Tibial nerve (tissue), 4 donors: ENCODE measurements at regions not wholly inside any gene's neighbourhood (a gene's known extent, or its start where the extent isn't known, plus 50 kb on each side); places are given as distances from the start of the nearest gene placed in this dataset.

Experiments used
- DNase-seq, 2 donors: peaks; one replicate each; pipeline ENCODE4 v3.0.0-alpha.2; 2019; ENCODE audit warnings: low spot score in 2 of 2
- H3K27ac ChIP-seq, 4 donors: fragments of 200-600 bp; sonication (generic) in 3 of 4; one replicate each; pipeline ENCODE4 v1.5.1; 2017 to 2019; ENCODE audit warnings: mild to moderate bottlenecking in 1 of 4
- H3K27me3 ChIP-seq, 2 donors: fragments of 200-600 bp; sonication (generic) in 1 of 2; one replicate each; pipeline versions ENCODE4 v1.5.1 to v1.6.0; 2017 to 2019
- H3K36me3 ChIP-seq, 3 donors: fragments of 200-600 bp; sonication (generic); one replicate each; pipeline ENCODE4 v1.5.1; 2018 to 2019
- H3K4me1 ChIP-seq, 4 donors: fragments of 200-600 bp; sonication (generic) in 3 of 4; one replicate each; pipeline ENCODE4 v1.5.1; 2017 to 2019
- H3K4me3 ChIP-seq, 4 donors: fragments of 200-600 bp; sonication (generic) in 3 of 4; one replicate each; pipeline ENCODE4 v1.5.1; 2017 to 2019; ENCODE audit warnings: mild to moderate bottlenecking in 1 of 4, moderate library complexity in 1 of 4
- H3K9me3 ChIP-seq, 4 donors: fragments of 200-600 bp; sonication (generic) in 3 of 4; one replicate each; pipeline ENCODE4 v1.5.1; 2017 to 2019
- CTCF ChIP-seq, 5 experiments: fragments of 200-600 bp in 3 of 5; fragments of 450-650 bp in 2 of 5; sonication (generic) in 3 of 5; IDR thresholded peaks; one replicate each; pipeline ENCODE4 v1.5.1; 2016 to 2019; ENCODE audit warnings: antibody characterized with exemption in 5 of 5, mild to moderate bottlenecking in 3 of 5, moderate library complexity in 2 of 5
- EP300 ChIP-seq, 2 donors: sonication (generic); formaldehyde crosslinking; IDR thresholded peaks; one replicate each; pipeline ENCODE4 v1.6.1; 2017; ENCODE audit warnings: antibody characterized with exemption in 2 of 2, mild to moderate bottlenecking in 1 of 2
- POLR2A ChIP-seq, 2 donors: fragments of 450-650 bp; IDR thresholded peaks; one replicate each; pipeline ENCODE4 v1.6.1; 2017; ENCODE audit warnings: antibody characterized with exemption in 2 of 2, mild to moderate bottlenecking in 2 of 2, moderate library complexity in 2 of 2
- WGBS, 2 donors: methylation state at CpG; one replicate each; pipeline ENCODE4 v1.1.5; 2018; 5-methylcytosine and 5-hydroxymethylcytosine counted together

- H3K4me1 ChIP-seq: no peaks in the 10 kb centered on the region
- H3K36me3 ChIP-seq: no peaks in the 10 kb centered on the region
- no peak overlapping the region for H3K4me3 ChIP-seq
- H3K27ac ChIP-seq: no peak overlapping the region
- TF ChIP-seq CTCF (IDR thresholded peaks at IDR 0.05) (no peak), EP300 (IDR thresholded peaks at IDR 0.05) (no peak), POLR2A (IDR thresholded peaks at IDR 0.05) (no peak)
- no peaks in the 10 kb centered on the region for H3K27me3 ChIP-seq
- no peak for DNase-seq
- H3K9me3 ChIP-seq: no peaks in the 10 kb centered on the region
Observed at GRCh38 chr2:181314551-181314950, 142.6 kb upstream of the ITGA4 start.

- no peak overlapping the region for H3K4me3 ChIP-seq
- no peaks in the 10 kb centered on the region for H3K36me3 ChIP-seq
- H3K27me3 ChIP-seq: no peaks in the 10 kb centered on the region
- WGBS, 2 donors: 66 to 81% methylated on average over 3 of the region's 3 CpGs
- H3K4me1 ChIP-seq: no peaks in the 10 kb centered on the region
- TF ChIP-seq EP300 (IDR thresholded peaks at IDR 0.05) (no peak), POLR2A (IDR thresholded peaks at IDR 0.05) (no peak), CTCF (IDR thresholded peaks at IDR 0.05) (no peak)
- H3K27ac ChIP-seq: no peak overlapping the region
- H3K9me3 ChIP-seq: no peaks in the 10 kb centered on the region
- DNase-seq: no peak
Observed at GRCh38 chr2:181317511-181317910, 139.7 kb upstream of the ITGA4 start.

GRCh38 chr2:181318504-181319280 is 138.5 kb upstream of the ITGA4 start:
- Histone ChIP-seq H3K36me3 (no peaks in the 10 kb centered on the region), H3K4me1 (no peaks in the 10 kb centered on the region), H3K27ac (no peak overlapping the region), H3K9me3 (no peaks in the 10 kb centered on the region), H3K4me3 (no peak overlapping the region), H3K27me3 (no peaks in the 10 kb centered on the region)
- 92 to 94% methylated on average over 3 of the region's 3 CpGs for WGBS, 2 donors
- DNase-seq: no peak
- no peak for TF ChIP-seq POLR2A (IDR thresholded peaks at IDR 0.05)
- no peak for TF ChIP-seq EP300 (IDR thresholded peaks at IDR 0.05)
- no peak for TF ChIP-seq CTCF (IDR thresholded peaks at IDR 0.05)

GRCh38 chr2:181319286-181319685 is 137.9 kb upstream of the ITGA4 start:
- TF ChIP-seq EP300 (IDR thresholded peaks at IDR 0.05): no peak
- TF ChIP-seq CTCF (IDR thresholded peaks at IDR 0.05): no peak
- TF ChIP-seq POLR2A (IDR thresholded peaks at IDR 0.05): no peak
- no peaks in the 10 kb centered on the region for H3K9me3 ChIP-seq

GRCh38 chr2:181320638-181321037 is 136.5 kb upstream of the ITGA4 start:
- Histone ChIP-seq H3K27ac (no peak overlapping the region), H3K9me3 (no peaks in the 10 kb centered on the region), H3K4me1 (no peaks in the 10 kb centered on the region), H3K27me3 (no peaks in the 10 kb centered on the region), H3K4me3 (no peak overlapping the region), H3K36me3 (no peaks in the 10 kb centered on the region)
- no peak for DNase-seq
- WGBS, 2 donors: 86 to 89% methylated on average over 2 of the region's 2 CpGs
- TF ChIP-seq CTCF (IDR thresholded peaks at IDR 0.05) (no peak), EP300 (IDR thresholded peaks at IDR 0.05) (no peak), POLR2A (IDR thresholded peaks at IDR 0.05) (no peak)

More at GRCh38 chr2:181319286-181319685, 137.9 kb upstream of the ITGA4 start:
- Histone ChIP-seq H3K36me3 (no peaks in the 10 kb centered on the region), H3K4me3 (no peak overlapping the region), H3K27ac (no peak overlapping the region), H3K27me3 (no peaks in the 10 kb centered on the region), H3K4me1 (no peaks in the 10 kb centered on the region)
- DNase-seq: no peak
